G401 (cell line): ENCODE measurements at regions not wholly inside any gene's neighbourhood (a gene's known extent, or its start where the extent isn't known, plus 50 kb on each side); places are given as distances from the start of the nearest gene placed in this dataset.

ENCODE experiments used
- DNase-seq: peaks from one replicate; pipeline ENCODE4 v3.0.0-alpha.2; 2015; ENCODE audit warnings: low spot score
- in situ Hi-C: cut with HindIII; loops from 2 replicates; pipeline ENCODE4 v1.10.0; 2016; ENCODE audit warnings: low sequenced_read_pairs, mixed read lengths

DNA sequence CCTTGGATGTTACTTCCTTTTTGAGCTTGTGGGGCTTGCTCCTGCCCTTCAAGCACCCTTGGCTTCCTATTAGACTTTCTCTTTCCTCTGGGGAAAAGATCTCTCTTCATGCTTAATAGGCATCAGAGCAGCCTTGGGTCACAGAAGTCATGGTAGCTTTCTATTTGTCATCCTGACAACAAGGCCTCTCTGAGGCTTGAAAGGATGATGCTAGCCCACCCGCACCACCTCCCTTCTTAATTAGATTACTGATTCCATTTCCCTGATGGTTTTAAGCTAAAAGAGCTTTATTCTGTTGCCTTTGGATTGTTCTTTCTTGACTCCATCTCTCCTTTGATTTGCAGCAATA is 435.5 kb upstream of the TPM1 start:
- DNase-seq: no peak
- in situ Hi-C loops: no loop called here

- in situ Hi-C loops: no loop called here
- no peak for DNase-seq
These were observed 434.9 kb upstream of the TPM1 start for GRCh38 chr15:62607643-62608042.

- no peak for DNase-seq
- in situ Hi-C loops: no loop called here
These were observed 434.2 kb upstream of the TPM1 start for GRCh38 chr15:62608369-62608768.

- in situ Hi-C loops: no loop called here
- no peak for DNase-seq
These were observed 432.2 kb upstream of the TPM1 start for GRCh38 chr15:62610265-62610869.

- in situ Hi-C loops: no loop called here
- DNase-seq: no peak
These were observed 431.5 kb upstream of the TPM1 start for GRCh38 chr15:62611002-62611401.

DNA sequence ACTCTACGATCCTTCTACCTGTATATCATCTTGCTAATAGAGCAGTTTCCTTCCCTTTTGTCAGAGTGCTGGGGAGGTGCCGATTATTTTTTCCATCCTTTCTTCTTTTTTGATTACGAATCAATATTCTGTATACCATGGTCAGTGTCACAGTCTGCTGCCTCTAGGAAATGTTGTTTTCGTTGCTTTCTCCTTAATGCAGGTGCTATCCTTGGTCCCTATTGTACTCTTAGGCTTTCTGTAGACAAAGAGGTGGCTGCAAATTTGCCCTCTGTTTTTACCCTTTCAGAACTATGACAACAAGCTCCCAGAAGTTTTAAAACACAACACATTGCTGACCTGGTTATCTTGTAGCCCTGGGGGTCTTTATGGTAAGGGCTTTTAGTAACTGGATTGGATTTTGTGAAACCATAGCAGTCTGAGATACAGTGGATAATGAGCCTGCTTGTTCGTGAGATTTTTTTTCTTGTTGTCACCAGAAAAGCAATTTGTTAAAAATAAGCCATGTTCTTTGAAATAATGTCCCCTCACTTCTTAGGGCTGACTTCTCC is 430.3 kb upstream of the TPM1 start:
- DNase-seq: no peak
- in situ Hi-C loops: no loop called here

GRCh38 chr15:62612771-62613170 is 429.8 kb upstream of the TPM1 start:
- DNase-seq: no peak
- in situ Hi-C loops: no loop called here

DNA sequence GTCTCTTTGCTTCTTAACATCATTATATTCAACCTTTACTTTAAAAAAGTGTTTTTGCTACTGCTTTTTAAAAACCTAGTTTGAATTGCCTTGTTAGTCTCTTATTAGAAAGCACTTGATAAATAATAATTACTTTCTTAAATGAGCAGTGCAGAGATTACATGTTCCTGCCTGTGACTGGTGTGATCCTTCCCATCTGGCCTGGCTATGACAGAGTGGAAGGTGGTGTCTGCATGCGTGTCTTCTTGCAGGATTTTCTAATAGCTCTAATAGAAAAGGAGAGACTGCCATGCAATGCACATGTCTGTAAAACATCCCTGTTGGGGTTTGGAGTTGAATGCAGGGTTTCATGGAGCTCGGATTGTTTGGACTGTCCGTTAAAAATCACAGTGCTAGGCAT is 425.8 kb upstream of the TPM1 start:
- no peak for DNase-seq
- in situ Hi-C loops: no loop called here

GRCh38 chr15:62617741-62618140 is 424.8 kb upstream of the TPM1 start:
- no peak for DNase-seq
- in situ Hi-C loops: no loop called here

GRCh38 chr15:62618432-62618831 is 424.1 kb upstream of the TPM1 start:
- no peak for DNase-seq
- in situ Hi-C loops: no loop called here

DNA sequence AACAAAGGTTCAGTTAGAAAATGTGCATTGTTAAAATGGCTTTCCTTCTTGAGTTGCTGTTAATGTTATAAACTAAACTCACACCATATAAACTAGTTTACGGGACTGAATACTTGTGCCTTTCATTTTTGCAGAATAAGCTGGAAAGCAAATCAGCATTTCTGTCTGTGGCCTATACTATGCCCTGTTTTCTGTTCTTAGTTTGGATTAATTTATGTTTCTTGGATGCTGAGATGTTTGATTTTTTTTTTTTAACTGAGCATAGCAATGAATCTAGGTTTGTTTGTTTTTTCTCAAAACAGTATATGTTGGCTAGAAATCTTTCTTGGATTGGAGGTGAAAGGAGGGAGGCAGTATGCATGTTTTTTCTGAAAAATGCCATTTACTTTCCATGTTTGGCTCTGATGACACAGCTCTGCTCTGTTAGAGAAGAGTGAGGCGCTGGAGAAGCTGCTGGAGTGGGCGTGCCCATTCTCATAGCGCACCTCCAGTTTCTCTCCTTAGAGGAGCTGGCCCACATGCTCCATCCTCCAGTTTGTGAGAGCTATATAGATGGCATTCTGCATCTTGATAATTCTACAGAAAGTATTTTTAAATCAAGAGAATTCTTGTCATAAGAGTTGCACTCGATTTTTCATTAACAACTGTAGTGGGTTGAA is 423.6 kb upstream of the TPM1 start:
- in situ Hi-C loops: no loop called here
- DNase-seq: no peak

DNA sequence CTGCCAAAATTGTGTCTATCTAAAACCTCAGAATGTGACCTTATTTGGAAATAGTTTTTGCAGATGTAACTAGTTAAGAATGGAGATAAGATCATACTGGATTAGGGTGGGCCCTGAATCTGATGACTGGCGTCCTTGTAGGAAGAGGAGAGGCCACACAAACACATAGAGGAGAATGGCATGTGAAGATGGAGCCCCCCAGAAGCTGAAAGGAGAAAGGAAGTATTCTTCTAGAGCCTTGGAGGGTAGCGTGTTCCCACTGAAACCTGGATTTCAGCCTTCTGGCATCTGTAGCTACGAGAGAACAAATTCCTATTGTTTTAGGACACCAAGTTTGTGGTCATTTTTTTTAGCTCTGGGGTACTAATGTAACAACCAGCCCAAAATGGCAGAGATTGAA is 423.0 kb upstream of the TPM1 start:
- in situ Hi-C loops: no loop called here
- no peak for DNase-seq

- in situ Hi-C loops: no loop called here
- DNase-seq: no peak
These were observed 419.8 kb upstream of the TPM1 start for GRCh38 chr15:62622775-62623174.

DNA sequence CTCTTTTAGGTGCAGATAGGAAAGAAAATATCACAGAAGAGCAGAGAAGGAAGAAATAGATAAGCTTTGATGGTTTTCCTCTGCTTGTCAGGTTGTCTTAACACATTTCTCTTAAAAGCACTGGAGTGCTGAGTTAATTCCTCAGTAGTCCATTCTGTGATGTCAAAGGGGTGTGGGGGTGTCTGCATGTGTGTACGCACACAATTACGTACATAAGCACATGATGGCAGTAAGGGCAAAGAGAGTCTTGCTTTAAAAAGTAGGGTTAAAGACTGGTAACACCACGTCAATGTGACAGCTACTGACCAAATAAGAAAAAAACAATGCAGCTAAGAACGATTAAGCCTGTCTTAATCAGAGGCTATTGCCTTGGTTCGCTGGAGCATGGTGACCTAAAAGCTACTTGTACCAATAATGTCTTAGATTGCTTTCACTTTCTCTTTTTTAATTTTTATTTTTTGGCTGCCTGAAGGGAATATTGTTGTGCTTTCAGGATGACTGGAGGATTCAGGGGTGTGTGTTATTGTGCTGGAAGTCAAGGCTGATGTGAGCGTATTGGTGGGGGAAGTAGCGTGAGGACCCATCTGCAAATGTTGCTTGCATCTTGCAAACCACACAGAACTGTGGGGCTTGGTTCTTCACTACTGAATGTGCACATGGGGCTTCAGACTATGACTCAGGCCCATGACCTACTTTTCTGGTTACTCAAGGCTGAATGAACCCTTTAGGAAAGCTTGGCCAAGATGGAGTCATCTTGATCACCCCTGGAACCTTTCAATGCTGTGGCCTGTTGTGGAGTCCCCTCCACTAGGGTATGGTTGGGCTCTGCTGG is 417.8 kb upstream of the TPM1 start:
- in situ Hi-C loops: no loop called here
- DNase-seq: peak; percentile 8

GRCh38 chr15:62625429-62626033 is 417.0 kb upstream of the TPM1 start:
- no peak for DNase-seq

DNA sequence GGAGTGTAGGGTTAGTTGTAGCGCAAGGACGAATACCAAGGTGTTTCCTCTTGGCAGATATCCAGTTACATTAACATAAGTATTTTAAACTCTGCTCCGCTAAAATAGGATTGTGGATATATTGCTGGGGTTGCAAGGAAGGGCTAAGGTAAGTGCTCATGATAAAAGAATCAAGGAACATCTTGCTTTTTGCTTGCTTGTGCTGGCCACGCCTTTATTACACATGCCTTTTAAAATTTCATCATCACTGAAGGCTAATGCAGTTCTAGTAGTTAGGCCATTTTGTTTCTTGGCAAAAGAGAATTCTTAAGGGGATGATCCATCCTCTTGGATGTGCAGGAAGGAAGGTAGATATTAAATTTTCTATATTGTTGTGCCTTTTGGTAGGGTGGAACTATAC is 415.6 kb upstream of the TPM1 start:
- in situ Hi-C loops: no loop called here
- no peak for DNase-seq

More at GRCh38 chr15:62625429-62626033, 417.0 kb upstream of the TPM1 start:
- in situ Hi-C loops: no loop called here

DNA sequence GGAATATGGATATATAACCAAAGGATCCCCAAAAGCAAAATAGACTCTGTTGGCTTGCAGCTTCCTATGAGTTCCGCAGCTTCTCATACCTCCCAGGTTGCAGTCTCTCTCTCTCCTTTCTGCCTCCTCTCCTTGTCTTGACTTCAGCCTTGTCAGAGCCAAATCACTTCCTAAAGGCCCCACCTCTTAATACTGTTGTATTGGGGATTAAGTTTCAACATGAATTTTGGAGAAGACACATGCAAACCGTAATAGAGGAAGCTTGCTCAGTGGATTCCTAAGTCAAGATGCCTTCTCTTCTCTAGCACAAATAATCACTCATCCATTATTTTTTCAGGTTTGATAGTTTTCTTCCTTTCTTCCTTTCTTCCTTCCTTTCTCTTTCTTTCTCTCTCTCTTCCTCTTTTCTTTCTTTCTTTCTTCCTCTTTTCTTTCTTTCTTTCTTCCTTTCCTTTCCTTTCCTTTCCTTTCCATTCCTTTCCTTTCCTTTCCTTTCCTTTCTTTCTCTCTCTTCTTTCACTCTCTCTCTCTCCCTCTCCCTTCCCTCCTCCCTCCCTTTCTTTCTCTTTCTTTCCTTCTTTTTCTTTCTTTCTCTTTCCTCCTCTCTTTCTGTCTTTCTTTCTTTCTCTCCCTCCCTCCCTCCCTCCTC is 411.3 kb upstream of the TPM1 start:
- DNase-seq: no peak
- in situ Hi-C loops: no loop called here

- in situ Hi-C loops: no loop called here
- no peak for DNase-seq
These were observed 405.5 kb upstream of the TPM1 start for GRCh38 chr15:62636823-62637573.

DNA sequence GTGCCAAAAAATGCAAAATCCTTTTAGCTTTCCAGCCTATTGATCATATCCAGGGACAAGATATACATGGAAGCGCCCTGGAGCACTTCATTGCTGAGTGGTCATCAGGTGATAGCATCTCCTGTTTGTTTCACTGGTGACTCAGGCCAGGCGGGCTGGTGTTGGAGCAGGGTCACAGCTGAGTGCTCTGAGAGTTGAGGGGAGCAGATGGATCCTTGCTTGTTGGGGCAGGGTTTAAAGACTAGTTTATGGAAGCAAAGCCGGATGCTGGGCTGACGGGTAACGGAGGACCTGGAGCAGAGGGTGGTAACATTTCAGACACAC is 405.0 kb upstream of the TPM1 start:
- in situ Hi-C loops: no loop called here
- no peak for DNase-seq
